ENCODE measurements at regions not wholly inside any gene's neighbourhood (a gene's known extent, or its start where the extent isn't known, plus 50 kb on each side); places are given as distances from the start of the nearest gene placed in this dataset.

GRCh38 chr12:41970744-41971143 is 173.9 kb downstream of the GXYLT1 start:
- Histone ChIP-seq H3K36me3 (ENCODE audit: control insufficient read depth in 2 of 2, insufficient read depth in 2 of 2, low read length in 1 of 2) (no peaks in the 10 kb centered on the region), H3K27ac (ENCODE audit: low read depth in 2 of 2, low read length in 1 of 2) (no peak overlapping the region), H3K27me3 (ENCODE audit: control insufficient read depth in 1 of 2, insufficient read depth in 2 of 2, low read length in 2 of 2) (no peaks in the 10 kb centered on the region), H3K9me3 (ENCODE audit: control insufficient read depth in 2 of 2, insufficient read depth in 1 of 2, low read depth in 1 of 2, low read length in 1 of 2) (no peaks in the 10 kb centered on the region), H3K4me3 (ENCODE audit: low read depth in 1 of 2, low read length in 2 of 2) (no peak overlapping the region), H3K4me1 (ENCODE audit: control insufficient read depth in 2 of 2, insufficient read depth in 2 of 2, low read length in 1 of 2) (no peaks in the 10 kb centered on the region)
- 76 to 78% methylated on average over 2 of the region's 2 CpGs for WGBS, 2 donors

GRCh38 chr12:41968599-41968998 is 176.1 kb downstream of the GXYLT1 start:
- Histone ChIP-seq H3K4me3 (ENCODE audit: low read depth in 1 of 2, low read length in 2 of 2) (no peak overlapping the region), H3K4me1 (ENCODE audit: control insufficient read depth in 2 of 2, insufficient read depth in 2 of 2, low read length in 1 of 2) (no peaks in the 10 kb centered on the region), H3K27me3 (ENCODE audit: control insufficient read depth in 1 of 2, insufficient read depth in 2 of 2, low read length in 2 of 2) (no peaks in the 10 kb centered on the region), H3K36me3 (ENCODE audit: control insufficient read depth in 2 of 2, insufficient read depth in 2 of 2, low read length in 1 of 2) (no peaks in the 10 kb centered on the region), H3K27ac (ENCODE audit: low read depth in 2 of 2, low read length in 1 of 2) (no peak overlapping the region), H3K9me3 (ENCODE audit: control insufficient read depth in 2 of 2, insufficient read depth in 1 of 2, low read depth in 1 of 2, low read length in 1 of 2) (no peaks in the 10 kb centered on the region)

- no peaks in the 10 kb centered on the region for H3K27me3 ChIP-seq (ENCODE audit: control insufficient read depth in 1 of 2, insufficient read depth in 2 of 2, low read length in 2 of 2)
- no peaks in the 10 kb centered on the region for H3K36me3 ChIP-seq (ENCODE audit: control insufficient read depth in 2 of 2, insufficient read depth in 2 of 2, low read length in 1 of 2)
- H3K4me3 ChIP-seq (ENCODE audit: low read depth in 1 of 2, low read length in 2 of 2): no peak overlapping the region
- H3K9me3 ChIP-seq (ENCODE audit: control insufficient read depth in 2 of 2, insufficient read depth in 1 of 2, low read depth in 1 of 2, low read length in 1 of 2): no peaks in the 10 kb centered on the region
- WGBS, 2 donors: 57 to 59% methylated on average over 14 of the region's 14 CpGs
- H3K4me1 ChIP-seq (ENCODE audit: control insufficient read depth in 2 of 2, insufficient read depth in 2 of 2, low read length in 1 of 2): no peaks in the 10 kb centered on the region
- H3K27ac ChIP-seq (ENCODE audit: low read depth in 2 of 2, low read length in 1 of 2): no peak overlapping the region
Measured at GRCh38 chr12:41967668-41968500, 176.8 kb downstream of the GXYLT1 start.

GRCh38 chr12:41966916-41967315 is 177.8 kb downstream of the GXYLT1 start:
- no peak overlapping the region for H3K27ac ChIP-seq (ENCODE audit: low read depth in 2 of 2, low read length in 1 of 2)
- H3K9me3 ChIP-seq (ENCODE audit: control insufficient read depth in 2 of 2, insufficient read depth in 1 of 2, low read depth in 1 of 2, low read length in 1 of 2): no peaks in the 10 kb centered on the region
- no peaks in the 10 kb centered on the region for H3K27me3 ChIP-seq (ENCODE audit: control insufficient read depth in 1 of 2, insufficient read depth in 2 of 2, low read length in 2 of 2)
- H3K4me3 ChIP-seq (ENCODE audit: low read depth in 1 of 2, low read length in 2 of 2): no peak overlapping the region
- H3K4me1 ChIP-seq (ENCODE audit: control insufficient read depth in 2 of 2, insufficient read depth in 2 of 2, low read length in 1 of 2): no peaks in the 10 kb centered on the region
- 82 to 93% methylated on average over 2 of the region's 2 CpGs for WGBS, 2 donors
- H3K36me3 ChIP-seq (ENCODE audit: control insufficient read depth in 2 of 2, insufficient read depth in 2 of 2, low read length in 1 of 2): no peaks in the 10 kb centered on the region

- Histone ChIP-seq H3K36me3 (ENCODE audit: control insufficient read depth in 2 of 2, insufficient read depth in 2 of 2, low read length in 1 of 2) (no peaks in the 10 kb centered on the region), H3K27me3 (ENCODE audit: control insufficient read depth in 1 of 2, insufficient read depth in 2 of 2, low read length in 2 of 2) (no peaks in the 10 kb centered on the region), H3K4me3 (ENCODE audit: low read depth in 1 of 2, low read length in 2 of 2) (no peak overlapping the region), H3K4me1 (ENCODE audit: control insufficient read depth in 2 of 2, insufficient read depth in 2 of 2, low read length in 1 of 2) (no peaks in the 10 kb centered on the region), H3K27ac (ENCODE audit: low read depth in 2 of 2, low read length in 1 of 2) (no peak overlapping the region), H3K9me3 (ENCODE audit: control insufficient read depth in 2 of 2, insufficient read depth in 1 of 2, low read depth in 1 of 2, low read length in 1 of 2) (no peaks in the 10 kb centered on the region)
- 50 to 53% methylated on average over 2 of the region's 2 CpGs for WGBS, 2 donors
Measured at GRCh38 chr12:41966001-41966400, 178.7 kb downstream of the GXYLT1 start.

GRCh38 chr12:41963398-41963797 is 181.3 kb downstream of the GXYLT1 start:
- Histone ChIP-seq H3K4me3 (ENCODE audit: low read depth in 1 of 2, low read length in 2 of 2) (no peak overlapping the region), H3K27ac (ENCODE audit: low read depth in 2 of 2, low read length in 1 of 2) (no peak overlapping the region), H3K9me3 (ENCODE audit: control insufficient read depth in 2 of 2, insufficient read depth in 1 of 2, low read depth in 1 of 2, low read length in 1 of 2) (no peaks in the 10 kb centered on the region), H3K36me3 (ENCODE audit: control insufficient read depth in 2 of 2, insufficient read depth in 2 of 2, low read length in 1 of 2) (no peaks in the 10 kb centered on the region), H3K27me3 (ENCODE audit: control insufficient read depth in 1 of 2, insufficient read depth in 2 of 2, low read length in 2 of 2) (no peaks in the 10 kb centered on the region), H3K4me1 (ENCODE audit: control insufficient read depth in 2 of 2, insufficient read depth in 2 of 2, low read length in 1 of 2) (no peaks in the 10 kb centered on the region)
- 81 to 89% methylated on average over 2 of the region's 2 CpGs for WGBS, 2 donors

GRCh38 chr12:41962171-41962572 is 182.5 kb downstream of the GXYLT1 start:
- H3K9me3 ChIP-seq (ENCODE audit: control insufficient read depth in 2 of 2, insufficient read depth in 1 of 2, low read depth in 1 of 2, low read length in 1 of 2): no peaks in the 10 kb centered on the region
- H3K27ac ChIP-seq (ENCODE audit: low read depth in 2 of 2, low read length in 1 of 2): no peak overlapping the region
- H3K36me3 ChIP-seq (ENCODE audit: control insufficient read depth in 2 of 2, insufficient read depth in 2 of 2, low read length in 1 of 2): no peaks in the 10 kb centered on the region
- 52 to 67% methylated on average over 5 of the region's 5 CpGs for WGBS, 2 donors
- no peaks in the 10 kb centered on the region for H3K27me3 ChIP-seq (ENCODE audit: control insufficient read depth in 1 of 2, insufficient read depth in 2 of 2, low read length in 2 of 2)
- no peaks in the 10 kb centered on the region for H3K4me1 ChIP-seq (ENCODE audit: control insufficient read depth in 2 of 2, insufficient read depth in 2 of 2, low read length in 1 of 2)
- H3K4me3 ChIP-seq (ENCODE audit: low read depth in 1 of 2, low read length in 2 of 2): no peak overlapping the region

GRCh38 chr12:41959271-41959670 is 185.4 kb downstream of the GXYLT1 start:
- Histone ChIP-seq H3K27ac (ENCODE audit: low read depth in 2 of 2, low read length in 1 of 2) (no peak overlapping the region), H3K36me3 (ENCODE audit: control insufficient read depth in 2 of 2, insufficient read depth in 2 of 2, low read length in 1 of 2) (no peaks in the 10 kb centered on the region), H3K27me3 (ENCODE audit: control insufficient read depth in 1 of 2, insufficient read depth in 2 of 2, low read length in 2 of 2) (no peaks in the 10 kb centered on the region), H3K4me3 (ENCODE audit: low read depth in 1 of 2, low read length in 2 of 2) (no peak overlapping the region), H3K9me3 (ENCODE audit: control insufficient read depth in 2 of 2, insufficient read depth in 1 of 2, low read depth in 1 of 2, low read length in 1 of 2) (no peaks in the 10 kb centered on the region), H3K4me1 (ENCODE audit: control insufficient read depth in 2 of 2, insufficient read depth in 2 of 2, low read length in 1 of 2) (no peaks in the 10 kb centered on the region)
- WGBS, 2 donors: 74 to 76% methylated on average over 2 of the region's 2 CpGs

- no peak overlapping the region for H3K4me3 ChIP-seq (ENCODE audit: low read depth in 1 of 2, low read length in 2 of 2)
- H3K27ac ChIP-seq (ENCODE audit: low read depth in 2 of 2, low read length in 1 of 2): no peak overlapping the region
- no peaks in the 10 kb centered on the region for H3K4me1 ChIP-seq (ENCODE audit: control insufficient read depth in 2 of 2, insufficient read depth in 2 of 2, low read length in 1 of 2)
- H3K36me3 ChIP-seq (ENCODE audit: control insufficient read depth in 2 of 2, insufficient read depth in 2 of 2, low read length in 1 of 2): no peaks in the 10 kb centered on the region
- no peaks in the 10 kb centered on the region for H3K9me3 ChIP-seq (ENCODE audit: control insufficient read depth in 2 of 2, insufficient read depth in 1 of 2, low read depth in 1 of 2, low read length in 1 of 2)
- no peaks in the 10 kb centered on the region for H3K27me3 ChIP-seq (ENCODE audit: control insufficient read depth in 1 of 2, insufficient read depth in 2 of 2, low read length in 2 of 2)
- 43 to 47% methylated on average over 2 of the region's 2 CpGs for WGBS, 2 donors
Measured at GRCh38 chr12:41956353-41956752, 188.3 kb downstream of the GXYLT1 start.

- peaks cover 6% of the 10 kb centered on the region in 2 donors for H3K9me3 ChIP-seq (ENCODE audit: control insufficient read depth in 2 of 2, insufficient read depth in 1 of 2, low read depth in 1 of 2, low read length in 1 of 2)
- no peak overlapping the region for H3K4me3 ChIP-seq (ENCODE audit: low read depth in 1 of 2, low read length in 2 of 2)
- no peaks in the 10 kb centered on the region for H3K36me3 ChIP-seq (ENCODE audit: control insufficient read depth in 2 of 2, insufficient read depth in 2 of 2, low read length in 1 of 2)
- H3K27me3 ChIP-seq (ENCODE audit: control insufficient read depth in 1 of 2, insufficient read depth in 2 of 2, low read length in 2 of 2): no peaks in the 10 kb centered on the region
- H3K27ac ChIP-seq (ENCODE audit: low read depth in 2 of 2, low read length in 1 of 2): no peak overlapping the region
- no peaks in the 10 kb centered on the region for H3K4me1 ChIP-seq (ENCODE audit: control insufficient read depth in 2 of 2, insufficient read depth in 2 of 2, low read length in 1 of 2)
- WGBS, 2 donors: 38 to 50% methylated on average over 1 of the region's 1 CpG
Measured at GRCh38 chr12:41950455-41950854, 194.2 kb downstream of the GXYLT1 start.

All from esophagus (tissue), 2 donors.